HK-2 (cell line): ENCODE measurements at regions not wholly inside any gene's neighbourhood (a gene's known extent, or its start where the extent isn't known, plus 50 kb on each side); places are given as distances from the start of the nearest gene placed in this dataset.
"Not testable (repeated sequence)": the region's sequence is repeated elsewhere in the genome, so short reads cannot be mapped to it uniquely, and the experiment has no call there.

ENCODE experiments used
- DNase-seq: peaks from one replicate; pipeline ENCODE4 v3.0.0-alpha.2; 2018; ENCODE audit not compliant: unreplicated experiment

DNA sequence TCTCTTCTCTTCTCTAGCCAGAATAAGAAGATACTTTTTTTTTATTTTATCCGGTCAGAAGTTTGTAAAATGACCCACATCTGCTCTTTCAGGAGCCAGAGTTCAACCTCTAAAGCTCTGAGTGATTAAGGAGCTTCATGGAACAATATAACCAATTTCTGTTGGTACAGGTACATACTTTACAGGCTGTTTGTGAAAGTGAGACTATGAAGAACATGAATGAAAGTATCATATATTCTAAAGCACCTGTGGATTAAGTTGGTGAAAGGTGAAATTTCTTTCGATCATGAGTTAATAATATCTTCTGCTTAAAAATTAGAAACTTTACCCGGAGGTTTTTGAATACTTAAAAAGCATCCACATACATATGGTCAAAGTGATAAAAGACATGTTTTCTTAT, 65.2 kb downstream of the DMRT2 start:
- no peak for DNase-seq

DNA sequence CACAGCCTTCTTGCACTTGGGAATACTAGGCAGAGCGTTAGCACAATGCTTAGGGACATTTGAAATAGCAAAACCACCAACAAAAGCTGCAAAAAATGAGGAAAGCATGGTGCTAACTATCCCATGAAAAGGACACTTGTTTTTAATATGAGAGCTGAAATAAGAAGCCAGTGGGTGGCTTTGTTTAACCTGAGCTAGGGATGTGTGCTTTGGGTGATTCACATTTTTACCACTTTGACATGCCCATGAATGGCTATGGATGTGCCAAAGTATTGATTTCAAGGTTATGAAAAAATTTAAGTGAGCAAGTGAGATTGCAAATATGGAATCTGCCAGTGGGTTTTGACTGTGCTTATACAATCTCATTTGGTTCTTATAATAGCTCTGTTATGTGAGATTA, 67.3 kb downstream of the DMRT2 start:
- DNase-seq = no peak

DNA sequence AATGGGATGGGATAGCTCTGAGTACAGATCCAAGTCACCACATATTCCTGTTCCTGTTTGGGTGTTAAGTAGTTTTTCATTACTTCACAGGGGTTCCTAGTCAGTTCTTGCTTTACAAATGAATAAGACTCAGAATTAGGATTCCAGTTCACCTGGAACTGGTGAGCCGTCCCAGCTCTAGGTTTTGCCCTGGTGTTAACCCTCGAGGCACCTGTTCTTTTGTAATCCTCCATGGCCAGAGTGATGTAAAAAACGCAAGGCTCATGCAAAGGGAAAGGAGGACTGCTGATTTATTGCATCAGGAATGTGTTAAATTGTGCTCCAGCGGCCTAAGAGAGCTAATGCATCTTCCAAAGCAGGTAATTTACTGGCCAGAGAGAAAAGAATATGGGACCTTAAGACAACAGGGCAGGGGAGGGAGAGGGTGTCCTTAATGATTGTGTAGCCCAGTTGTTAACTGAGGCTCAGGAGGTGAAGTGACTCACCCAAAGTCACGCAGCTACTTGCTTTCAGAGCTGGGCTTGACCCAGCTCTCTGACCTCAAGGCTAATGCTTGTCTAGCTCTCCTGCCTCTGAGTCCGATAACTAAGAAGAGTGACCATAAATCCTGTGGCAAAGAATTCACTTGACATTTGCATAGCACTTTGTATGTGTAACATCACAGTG, 70.5 kb downstream of the DMRT2 start:
- DNase-seq = no peak

DNA sequence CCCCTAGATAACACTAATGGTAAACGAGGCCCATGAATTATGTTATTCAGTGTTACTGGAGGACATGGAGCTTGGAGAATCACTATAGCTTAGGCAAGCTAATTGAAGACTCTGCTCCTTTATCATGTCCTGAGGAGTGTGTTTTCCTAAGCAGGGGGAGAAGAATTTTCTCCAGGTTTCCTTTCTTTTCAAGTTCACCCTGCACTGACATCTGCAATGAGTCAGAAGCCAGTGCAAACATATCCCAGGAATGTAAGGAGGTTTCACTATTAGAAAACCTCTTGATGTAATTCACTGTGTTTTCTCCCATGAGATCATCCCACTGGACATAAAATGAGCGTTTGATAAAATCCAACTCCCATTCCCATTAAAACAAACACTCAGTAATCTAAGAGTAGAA, 75.6 kb downstream of the DMRT2 start:
- no peak for DNase-seq

DNA sequence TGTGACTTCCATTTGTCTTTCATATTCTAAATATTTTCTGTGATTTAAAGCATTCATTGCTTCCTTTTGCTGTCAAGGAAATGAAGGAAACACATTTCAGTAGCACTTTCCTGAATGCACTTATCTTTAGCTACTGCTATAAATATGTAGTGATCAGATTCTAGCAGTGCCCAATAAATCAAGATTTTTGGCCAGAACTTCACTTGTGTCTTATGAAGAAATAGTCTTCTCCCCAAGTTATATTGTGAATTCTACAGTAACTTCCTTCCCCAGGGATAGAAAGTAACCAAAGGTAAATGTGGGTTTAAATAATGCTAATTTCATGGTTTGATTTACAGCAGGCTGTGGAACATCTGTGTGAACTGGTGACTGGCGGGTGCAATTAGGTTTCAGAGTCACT, 77.9 kb downstream of the DMRT2 start:
- no peak for DNase-seq

DNA sequence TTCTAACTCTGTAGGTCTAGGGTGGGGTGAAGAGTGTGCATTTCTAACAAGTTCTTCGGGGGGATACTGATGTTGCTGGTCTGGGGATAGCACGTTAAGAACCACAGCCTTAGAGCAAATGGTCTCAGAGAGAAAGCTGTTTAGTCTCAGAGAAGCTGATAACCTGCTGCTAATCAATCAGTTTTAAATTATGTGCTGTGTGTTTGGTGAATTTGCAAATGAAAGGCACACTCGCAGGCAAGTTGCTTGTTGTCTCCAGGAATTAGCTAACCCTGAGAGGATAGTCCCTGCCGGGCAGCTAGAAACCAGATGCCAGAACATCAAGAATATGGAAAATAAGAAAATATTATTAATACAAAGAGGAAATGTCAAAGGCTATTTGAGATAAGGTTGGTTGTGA, 79.2 kb downstream of the DMRT2 start:
- DNase-seq = no peak

DNA sequence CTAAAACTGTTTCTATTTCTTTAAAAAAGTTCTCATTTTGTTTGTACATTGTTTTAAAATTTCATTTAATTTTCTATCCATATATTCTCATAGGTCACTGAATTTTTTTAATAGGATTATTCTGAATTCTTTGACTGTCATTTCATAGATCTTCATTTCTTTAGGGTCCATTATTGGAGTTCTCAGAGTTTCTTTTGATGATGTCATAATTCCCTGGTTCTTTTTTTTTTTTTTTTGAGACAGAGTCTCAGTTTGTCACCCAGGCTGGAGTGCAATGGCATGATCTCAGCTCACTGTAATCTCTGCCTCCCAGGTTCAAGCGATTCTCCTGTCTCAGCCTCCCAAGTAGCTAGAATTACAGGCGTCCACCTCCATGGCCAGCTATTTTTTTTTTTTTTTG, 89.9 kb downstream of the DMRT2 start:
- DNase-seq = no peak

DNA sequence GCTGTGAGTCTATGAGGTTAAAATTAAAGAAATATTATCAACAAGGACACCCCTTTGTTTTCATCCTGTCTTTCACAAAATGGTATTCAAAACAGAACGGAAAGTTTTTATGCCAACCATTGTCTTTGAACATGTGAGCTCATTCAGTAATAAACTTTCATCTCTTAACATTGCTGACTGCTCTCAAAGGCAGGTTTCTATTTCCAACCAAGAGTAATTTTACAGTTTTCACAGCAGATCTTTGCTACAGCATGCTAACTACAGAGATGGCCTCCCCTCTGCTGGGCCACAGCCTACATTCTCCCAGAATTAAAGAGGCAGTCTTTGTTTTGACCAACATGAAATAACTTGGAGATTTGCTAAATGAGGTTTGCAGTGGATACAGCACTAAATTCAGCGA, 101.5 kb downstream of the DMRT2 start:
- DNase-seq = no peak

DNA sequence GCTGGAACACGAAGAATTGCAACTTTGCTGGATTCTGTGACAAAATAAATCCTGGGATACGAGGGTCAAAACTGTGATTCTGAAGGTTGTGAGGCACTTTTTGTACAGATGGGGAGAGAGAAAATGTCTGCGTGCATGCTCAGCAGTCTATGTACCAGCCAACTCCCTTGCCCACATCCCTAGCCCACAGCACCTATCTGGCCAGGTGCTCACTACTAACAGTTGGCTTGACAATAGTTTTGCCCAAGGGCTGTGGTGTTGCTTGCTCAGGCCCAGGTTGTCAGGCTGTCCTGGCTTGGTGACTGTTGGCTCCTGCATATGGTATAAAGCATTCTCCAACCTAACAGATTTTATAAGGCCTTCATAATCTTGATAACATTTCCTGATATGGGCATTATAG, 102.0 kb downstream of the DMRT2 start:
- DNase-seq = no peak

GRCh38 chr9:1154739-1155138, 104.6 kb downstream of the DMRT2 start:
- no peak for DNase-seq

GRCh38 chr9:1155602-1156001, 105.4 kb downstream of the DMRT2 start:
- no peak for DNase-seq

DNA sequence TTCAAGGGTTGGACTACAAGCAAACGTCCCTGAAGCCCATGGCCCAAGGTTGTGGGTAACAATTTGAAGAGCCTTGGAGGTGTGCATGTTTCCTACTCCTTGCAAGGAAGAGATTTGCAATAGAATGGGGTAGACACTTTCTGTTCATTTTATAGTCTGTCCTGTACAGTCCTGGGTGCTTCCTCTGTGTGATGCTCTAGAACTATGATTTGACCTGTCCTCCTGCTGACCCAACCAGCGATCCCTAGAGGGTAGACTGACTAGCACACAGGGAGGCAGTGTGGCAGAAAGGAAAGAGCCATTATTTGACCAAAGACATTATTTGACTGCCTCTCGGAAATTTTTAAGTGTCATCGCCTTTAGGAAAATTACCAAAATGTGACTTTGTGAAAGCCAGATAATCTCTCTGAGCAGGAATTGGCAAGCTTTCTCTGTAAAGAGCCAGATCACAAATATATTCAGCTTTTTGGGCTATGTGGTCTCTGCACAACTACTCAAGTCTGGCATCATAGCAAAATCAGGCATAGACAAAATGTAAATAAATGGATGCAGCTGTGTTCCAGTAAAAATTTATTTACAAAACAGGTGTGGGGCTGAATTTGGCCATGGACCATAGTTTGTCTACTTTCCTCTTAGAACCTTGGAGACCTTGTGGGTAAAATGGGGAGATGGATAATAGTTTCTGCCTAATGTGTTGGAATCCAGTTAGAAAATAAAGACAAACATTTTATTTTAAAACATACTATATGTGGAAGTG, 106.8 kb downstream of the DMRT2 start:
- no peak for DNase-seq

DNA sequence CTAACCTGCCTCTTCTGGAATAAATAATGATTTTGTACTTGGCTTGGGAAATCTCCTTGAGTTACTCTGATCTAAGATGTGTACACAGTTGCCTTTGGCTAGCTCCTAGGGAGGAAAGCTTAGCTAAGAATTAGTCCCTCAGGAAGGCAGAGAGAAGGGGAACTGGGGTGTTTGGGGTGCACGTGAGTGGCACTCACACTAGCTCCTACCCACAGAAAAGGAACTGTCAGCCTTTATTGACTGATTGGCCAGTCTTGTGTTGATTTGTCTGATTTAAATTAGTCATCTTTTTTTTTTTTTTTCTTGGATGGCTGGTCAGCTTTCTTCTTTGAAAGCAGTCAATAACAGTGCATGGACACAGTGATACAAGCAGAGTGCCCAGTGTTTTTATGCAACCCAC, 107.7 kb downstream of the DMRT2 start:
- no peak for DNase-seq

DNA sequence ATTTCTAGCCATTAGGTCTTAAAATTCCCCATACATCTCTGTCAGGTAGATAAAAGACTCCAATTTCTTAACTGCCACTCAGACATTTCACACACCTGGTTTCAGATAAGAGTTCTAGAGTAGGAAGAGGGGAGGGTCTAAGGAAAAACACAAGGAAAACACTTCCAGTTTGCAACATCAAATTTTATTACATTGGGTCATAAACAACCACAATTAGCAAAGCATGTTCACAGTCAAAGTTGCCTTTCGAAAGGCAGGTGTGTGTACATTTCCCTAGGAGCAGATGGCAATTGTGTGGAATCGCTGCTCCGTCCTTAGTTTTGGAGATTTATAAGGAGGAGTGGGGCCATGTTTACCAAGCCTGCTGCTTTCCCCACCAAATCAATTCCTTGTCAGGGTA, 120.8 kb downstream of the DMRT2 start:
- DNase-seq = no peak

DNA sequence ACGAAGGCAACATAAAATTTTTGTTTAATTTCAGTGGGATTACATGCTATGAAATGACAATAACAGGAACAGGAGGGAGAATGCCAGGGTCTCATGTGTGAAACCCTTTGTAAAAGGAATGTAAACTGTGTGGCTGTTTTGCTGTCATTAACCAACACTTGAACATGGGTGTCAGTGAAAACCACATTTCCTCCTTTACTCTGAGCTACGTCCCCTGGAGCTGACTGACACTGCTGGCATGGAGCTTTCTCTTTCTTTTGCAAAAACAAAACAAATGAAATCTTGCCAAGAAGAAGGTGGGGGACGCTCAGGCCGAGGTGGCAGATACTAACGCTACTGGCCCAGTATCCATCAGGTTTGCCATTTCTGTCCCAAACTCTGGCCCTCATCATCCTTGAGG, 121.4 kb downstream of the DMRT2 start:
- no peak for DNase-seq

DNA sequence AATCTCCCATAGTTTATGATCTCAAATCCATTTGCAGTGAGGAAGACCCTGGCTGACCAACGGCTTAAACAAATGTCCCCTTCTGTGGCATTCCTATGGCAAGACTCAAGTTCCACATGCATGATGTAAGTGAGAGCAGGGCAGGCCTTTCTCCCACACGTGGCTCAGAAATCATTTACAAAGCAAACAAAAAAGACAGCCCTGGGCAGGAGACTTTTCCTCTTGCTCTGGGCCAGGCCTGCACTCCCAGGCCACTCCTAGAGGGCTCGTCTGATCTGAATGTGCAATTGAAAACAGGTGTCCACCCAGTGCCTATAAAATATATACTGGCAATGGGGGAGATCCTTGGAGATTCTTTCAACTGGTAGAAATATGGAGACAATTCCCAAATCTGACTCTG, 123.1 kb downstream of the DMRT2 start:
- no peak for DNase-seq

- no peak for DNase-seq
Observed at GRCh38 chr9:1173993-1174392, 123.8 kb downstream of the DMRT2 start.

DNA sequence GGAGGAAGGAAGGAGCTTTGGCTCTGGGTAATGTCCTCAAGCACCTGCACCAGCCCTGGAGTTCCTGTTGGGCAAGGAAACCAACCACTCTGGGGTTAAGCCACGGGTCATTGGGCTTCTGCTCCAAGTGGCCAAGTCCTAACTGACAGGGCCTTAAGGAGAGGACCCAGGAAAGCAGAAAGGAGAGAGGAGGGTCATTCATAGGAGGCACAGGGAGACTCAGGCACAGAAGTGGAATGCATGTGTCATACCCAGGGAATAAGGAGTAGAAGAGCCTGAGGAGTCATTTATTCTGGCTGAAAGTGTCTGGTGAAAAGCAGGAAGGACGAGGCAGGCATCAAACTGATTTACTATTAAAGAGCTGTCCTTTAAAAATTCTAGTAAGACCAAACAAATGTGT, 129.2 kb downstream of the DMRT2 start:
- DNase-seq = no peak

DNA sequence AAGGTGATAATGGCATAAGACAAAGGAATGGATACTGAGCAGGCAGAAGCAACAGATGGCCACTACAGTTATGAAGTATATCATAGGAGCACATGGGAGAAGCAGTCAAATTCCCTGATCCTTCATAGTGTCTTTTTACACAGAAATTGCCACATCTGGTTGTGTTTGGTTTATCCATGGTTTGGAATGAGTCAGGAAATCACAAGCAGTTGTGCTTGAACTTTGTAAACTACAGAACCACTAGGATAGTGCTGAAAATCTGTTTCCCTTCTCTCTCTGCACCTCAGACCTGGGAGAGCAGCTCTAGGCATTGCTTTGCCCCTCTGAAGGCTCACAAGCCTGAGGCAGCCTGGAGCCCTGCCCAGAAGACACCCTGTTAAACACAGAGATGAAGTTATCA, 134.0 kb downstream of the DMRT2 start:
- no peak for DNase-seq

DNA sequence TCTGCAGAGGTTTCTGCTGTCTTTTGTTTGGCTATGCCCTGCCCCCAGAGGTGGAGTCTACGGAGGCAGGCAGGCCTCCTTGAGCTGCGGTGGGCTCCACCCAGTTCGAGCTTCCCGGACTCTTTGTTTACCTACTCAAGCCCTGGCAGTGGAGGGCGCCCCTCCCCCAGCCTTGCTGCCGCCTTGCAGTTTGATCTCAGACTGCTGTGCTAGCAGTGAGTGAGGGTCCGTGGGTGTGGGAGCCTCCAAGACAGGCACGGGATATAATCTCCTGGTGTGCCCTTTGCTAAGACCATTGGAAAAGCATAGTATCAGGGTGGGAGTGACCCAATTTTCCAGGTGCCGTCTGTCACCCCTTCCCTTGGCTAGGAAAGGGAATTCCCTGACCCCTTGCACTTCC, 137.0 kb downstream of the DMRT2 start:
- not testable (repeated sequence) for DNase-seq

DNA sequence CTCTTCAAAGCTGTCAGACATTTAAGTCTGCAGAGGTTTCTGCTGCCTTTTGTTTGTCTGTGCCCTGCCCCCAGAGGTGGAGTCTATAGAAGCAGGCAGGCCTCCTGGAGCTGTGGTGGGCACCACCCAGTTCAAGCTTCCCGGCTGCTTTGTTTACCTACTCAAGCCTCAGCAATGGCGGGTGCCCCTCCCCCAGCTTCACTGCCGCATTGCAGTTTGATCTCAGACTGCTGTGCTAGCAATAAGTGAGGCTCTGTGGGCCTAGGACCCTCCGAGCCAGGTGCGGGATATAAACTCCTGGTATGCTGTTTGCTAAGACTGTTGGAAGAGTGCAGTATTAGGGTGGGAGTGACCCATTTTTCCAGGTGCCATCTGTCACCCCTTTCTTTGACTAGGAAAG, 145.5 kb downstream of the DMRT2 start:
- not testable (repeated sequence) for DNase-seq

GRCh38 chr9:1198085-1198484, 147.9 kb downstream of the DMRT2 start:
- DNase-seq = no peak

DNA sequence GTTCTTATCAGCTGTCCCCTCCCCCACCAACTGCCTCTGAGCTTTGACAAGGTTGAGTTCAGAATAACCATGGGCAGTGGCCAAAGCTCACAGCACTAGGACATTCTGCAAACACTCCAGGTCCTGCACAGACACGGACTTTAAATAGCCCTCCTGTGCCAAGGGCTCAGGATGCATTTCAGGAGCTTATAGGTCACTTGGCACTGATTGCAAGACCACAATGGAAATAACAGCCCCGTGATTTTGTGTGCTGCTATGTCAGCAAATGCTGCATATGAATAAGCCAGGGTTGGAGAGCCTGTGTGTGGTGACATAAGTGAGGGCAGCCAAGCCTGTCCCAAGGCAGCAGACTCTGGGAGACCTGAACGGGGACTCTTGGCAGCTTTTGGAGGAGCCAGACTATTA, 150.7 kb downstream of the DMRT2 start:
- no peak for DNase-seq

- DNase-seq = no peak
Observed at GRCh38 chr9:1201262-1201661, 151.1 kb downstream of the DMRT2 start.
